Kasumi-1 (cell line): ENCODE measurements at regions not wholly inside any gene's neighbourhood (a gene's known extent, or its start where the extent isn't known, plus 50 kb on each side); places are given as distances from the start of the nearest gene placed in this dataset.

ENCODE experiments used
- DNase-seq, 2 experiments: peaks; one replicate each; lab custom pipeline; 2025; lab: John Stamatoyannopoulos, UW

- peak in 1 of 2 experiments; percentile 4 for DNase-seq
These were observed 94.6 kb downstream of the ZPLD1 start for GRCh38 chr3:102529452-102529851.

GRCh38 chr3:102530415-102531181, 95.8 kb downstream of the ZPLD1 start:
- DNase-seq = no peak

GRCh38 chr3:102531686-102532085, 96.9 kb downstream of the ZPLD1 start:
- no peak for DNase-seq

- peak; percentile 85 to 90 for DNase-seq
These were observed 98.1 kb downstream of the ZPLD1 start for GRCh38 chr3:102532901-102533300.

- DNase-seq = no peak
These were observed 99.0 kb downstream of the ZPLD1 start for GRCh38 chr3:102533784-102534183.

GRCh38 chr3:102536456-102536855, 101.6 kb downstream of the ZPLD1 start:
- peak; percentile 66 to 78 for DNase-seq

GRCh38 chr3:102537123-102537522, 102.3 kb downstream of the ZPLD1 start:
- DNase-seq = no peak

GRCh38 chr3:102544741-102545140, 109.9 kb downstream of the ZPLD1 start:
- DNase-seq = no peak

- DNase-seq = no peak
These were observed 110.5 kb downstream of the ZPLD1 start for GRCh38 chr3:102545276-102545675.

GRCh38 chr3:102553876-102554275, 119.1 kb downstream of the ZPLD1 start:
- DNase-seq = no peak

GRCh38 chr3:102570511-102570910, 135.7 kb downstream of the ZPLD1 start:
- no peak for DNase-seq

GRCh38 chr3:102571006-102571405, 136.2 kb downstream of the ZPLD1 start:
- no peak for DNase-seq

- DNase-seq = no peak
These were observed 137.0 kb downstream of the ZPLD1 start for GRCh38 chr3:102571720-102572384.

- DNase-seq = no peak
These were observed 138.7 kb downstream of the ZPLD1 start for GRCh38 chr3:102573483-102574028.

GRCh38 chr3:102574355-102574754, 139.5 kb downstream of the ZPLD1 start:
- no peak for DNase-seq

- no peak for DNase-seq
These were observed 141.8 kb downstream of the ZPLD1 start for GRCh38 chr3:102576651-102577050.

- peak; percentile 6 to 17 for DNase-seq
These were observed 142.4 kb downstream of the ZPLD1 start for GRCh38 chr3:102577082-102577789.

- no peak for DNase-seq
These were observed 145.9 kb downstream of the ZPLD1 start for GRCh38 chr3:102580760-102581159.

GRCh38 chr3:102586485-102586884, 151.7 kb downstream of the ZPLD1 start:
- DNase-seq = no peak

GRCh38 chr3:102593812-102594602, 159.2 kb downstream of the ZPLD1 start:
- DNase-seq = no peak

- DNase-seq = no peak
These were observed 160.2 kb downstream of the ZPLD1 start for GRCh38 chr3:102595057-102595456.
